ENCODE measurements at regions not wholly inside any gene's neighbourhood (a gene's known extent, or its start where the extent isn't known, plus 50 kb on each side); places are given as distances from the start of the nearest gene placed in this dataset.

DNA sequence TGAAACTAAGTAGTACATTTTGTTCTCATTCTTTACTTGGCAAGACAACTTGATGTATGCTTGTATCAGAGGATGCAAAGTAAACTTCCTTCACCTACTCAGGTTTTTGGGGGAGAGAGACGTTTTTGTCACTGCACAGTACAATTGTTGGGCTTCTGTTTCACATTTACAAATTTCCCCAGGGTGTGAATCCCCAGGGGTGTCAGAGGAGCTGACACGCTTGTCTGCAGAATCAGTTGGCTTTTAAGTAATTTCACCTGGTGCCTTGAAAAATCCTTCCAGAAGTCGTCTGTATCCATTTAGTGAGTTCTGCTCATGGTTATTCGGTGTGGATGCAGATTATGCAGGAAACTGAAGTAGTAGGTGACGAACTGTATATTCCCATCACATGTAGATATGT, 1227.7 kb upstream of the CELF2 start:
- no peak overlapping the region for H3K4me3 ChIP-seq
- DNase-seq (ENCODE audit: low read depth in 1 of 2, low spot score in 1 of 2) = no peak
- no peaks in the 10 kb centered on the region for H3K36me3 ChIP-seq
- no peaks in the 10 kb centered on the region for H3K27me3 ChIP-seq
- H3K4me1 ChIP-seq (ENCODE audit: low read depth) = no peaks in the 10 kb centered on the region
- no peak for TF ChIP-seq CTCF (IDR thresholded peaks at IDR 0.05; ENCODE audit: low read depth, low read length)
- no peak overlapping the region for H3K27ac ChIP-seq
- no peaks in the 10 kb centered on the region for H3K9me3 ChIP-seq (ENCODE audit: low read depth)

DNA sequence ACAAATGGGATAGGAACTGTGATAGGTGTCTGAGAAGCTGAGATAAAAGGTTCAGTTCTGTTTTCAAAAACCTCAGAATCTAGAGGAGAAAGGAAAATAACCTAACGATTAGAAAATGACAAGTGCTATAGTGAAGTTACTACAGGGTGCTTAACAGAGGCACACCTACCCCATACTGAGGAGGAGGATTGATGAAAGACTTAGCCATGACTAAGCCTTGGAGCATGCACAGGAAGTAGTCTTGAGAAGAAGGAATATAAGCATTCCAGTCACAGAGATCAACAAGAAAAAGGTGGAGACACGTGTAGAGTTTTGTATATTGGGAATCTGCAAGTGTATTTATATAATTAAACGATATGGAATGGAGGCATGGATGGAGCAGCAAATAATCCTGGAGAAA, 1225.5 kb upstream of the CELF2 start:
- DNase-seq (ENCODE audit: low read depth in 1 of 2, low spot score in 1 of 2) = peak in 1 of 2 donors; percentile 17
- Histone ChIP-seq H3K27ac (no peak overlapping the region), H3K4me1 (ENCODE audit: low read depth) (peaks cover 10% of the 10 kb centered on the region), H3K4me3 (no peak overlapping the region), H3K36me3 (no peaks in the 10 kb centered on the region), H3K9me3 (ENCODE audit: low read depth) (no peaks in the 10 kb centered on the region), H3K27me3 (no peaks in the 10 kb centered on the region)
- no peak for TF ChIP-seq CTCF (IDR thresholded peaks at IDR 0.05; ENCODE audit: low read depth, low read length)

- TF ChIP-seq CTCF (IDR thresholded peaks at IDR 0.05; ENCODE audit: low read depth, low read length) = no peak
- Histone ChIP-seq H3K4me1 (ENCODE audit: low read depth) (peaks cover 10% of the 10 kb centered on the region), H3K36me3 (no peaks in the 10 kb centered on the region), H3K9me3 (ENCODE audit: low read depth) (no peaks in the 10 kb centered on the region), H3K4me3 (no peak overlapping the region), H3K27me3 (no peaks in the 10 kb centered on the region), H3K27ac (peak overlapping the region; percentile 83)
- peak in 1 of 2 donors; percentile 52 for DNase-seq (ENCODE audit: low read depth in 1 of 2, low spot score in 1 of 2)
Observed at GRCh38 chr10:9796564-9796963, 1221.1 kb upstream of the CELF2 start.

- Histone ChIP-seq H3K27ac (no peak overlapping the region), H3K4me3 (no peak overlapping the region), H3K9me3 (ENCODE audit: low read depth) (no peaks in the 10 kb centered on the region), H3K27me3 (no peaks in the 10 kb centered on the region), H3K36me3 (no peaks in the 10 kb centered on the region), H3K4me1 (ENCODE audit: low read depth) (peaks cover 10% of the 10 kb centered on the region)
- no peak for DNase-seq (ENCODE audit: low read depth in 1 of 2, low spot score in 1 of 2)
- TF ChIP-seq CTCF (IDR thresholded peaks at IDR 0.05; ENCODE audit: low read depth, low read length) = no peak
Observed at GRCh38 chr10:9800011-9800410, 1217.7 kb upstream of the CELF2 start.

- TF ChIP-seq CTCF (IDR thresholded peaks at IDR 0.05; ENCODE audit: low read depth, low read length) = no peak
- no peaks in the 10 kb centered on the region for H3K27me3 ChIP-seq
- no peak for DNase-seq (ENCODE audit: low read depth in 1 of 2, low spot score in 1 of 2)
Observed at GRCh38 chr10:9800571-9800970, 1217.1 kb upstream of the CELF2 start.

GRCh38 chr10:9807846-9808245, 1209.8 kb upstream of the CELF2 start:
- no peak for DNase-seq (ENCODE audit: low read depth in 1 of 2, low spot score in 1 of 2)
- no peak overlapping the region for H3K4me3 ChIP-seq
- H3K9me3 ChIP-seq (ENCODE audit: low read depth) = no peaks in the 10 kb centered on the region
- H3K27me3 ChIP-seq = no peaks in the 10 kb centered on the region
- H3K4me1 ChIP-seq (ENCODE audit: low read depth) = no peaks in the 10 kb centered on the region
- H3K27ac ChIP-seq = no peak overlapping the region
- TF ChIP-seq CTCF (IDR thresholded peaks at IDR 0.05; ENCODE audit: low read depth, low read length) = no peak
- H3K36me3 ChIP-seq = no peaks in the 10 kb centered on the region

More at GRCh38 chr10:9800571-9800970, 1217.1 kb upstream of the CELF2 start:
- H3K4me1 ChIP-seq (ENCODE audit: low read depth) = peaks cover 10% of the 10 kb centered on the region
- H3K36me3 ChIP-seq = no peaks in the 10 kb centered on the region
- no peak overlapping the region for H3K4me3 ChIP-seq
- no peak overlapping the region for H3K27ac ChIP-seq
- H3K9me3 ChIP-seq (ENCODE audit: low read depth) = no peaks in the 10 kb centered on the region
